22Rv1 (cell line): ENCODE measurements at regions not wholly inside any gene's neighbourhood (a gene's known extent, or its start where the extent isn't known, plus 50 kb on each side); places are given as distances from the start of the nearest gene placed in this dataset.

Experiments used
- ZFX ChIP-seq: fragments of 450-650 bp; IDR thresholded peaks from 2 replicates; pipeline ENCODE4 v1.6.1; 2017; ENCODE audit warnings: antibody characterized with exemption, borderline replicate concordance
- TF ChIP-seq, protein P1 (sequence below): fragments of 450-650 bp; IDR thresholded peaks from 2 replicates; pipeline ENCODE4 v1.5.1; 2017; ENCODE audit warnings: mild to moderate bottlenecking

DNA sequence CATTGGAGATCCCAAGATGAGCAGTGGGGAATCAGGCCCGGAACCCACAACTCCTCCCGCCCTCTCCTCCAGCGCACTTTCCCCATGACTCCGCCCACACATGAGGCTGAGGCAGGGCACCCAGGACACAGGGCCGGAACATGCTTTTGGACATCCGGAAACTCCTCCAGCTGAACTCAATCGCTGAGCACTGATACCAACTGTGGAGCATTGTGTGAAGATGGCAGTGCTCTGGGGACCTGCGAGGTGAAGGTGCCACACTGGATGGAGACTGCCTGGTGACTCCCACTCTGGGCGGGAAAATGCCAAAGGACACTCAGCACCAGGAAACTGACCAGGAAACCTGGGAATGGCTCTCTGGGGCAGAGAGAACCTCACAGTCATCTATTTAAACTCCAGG lies 189.1 kb downstream of the FAM43A start:
- TF ChIP-seq, protein P1, sequence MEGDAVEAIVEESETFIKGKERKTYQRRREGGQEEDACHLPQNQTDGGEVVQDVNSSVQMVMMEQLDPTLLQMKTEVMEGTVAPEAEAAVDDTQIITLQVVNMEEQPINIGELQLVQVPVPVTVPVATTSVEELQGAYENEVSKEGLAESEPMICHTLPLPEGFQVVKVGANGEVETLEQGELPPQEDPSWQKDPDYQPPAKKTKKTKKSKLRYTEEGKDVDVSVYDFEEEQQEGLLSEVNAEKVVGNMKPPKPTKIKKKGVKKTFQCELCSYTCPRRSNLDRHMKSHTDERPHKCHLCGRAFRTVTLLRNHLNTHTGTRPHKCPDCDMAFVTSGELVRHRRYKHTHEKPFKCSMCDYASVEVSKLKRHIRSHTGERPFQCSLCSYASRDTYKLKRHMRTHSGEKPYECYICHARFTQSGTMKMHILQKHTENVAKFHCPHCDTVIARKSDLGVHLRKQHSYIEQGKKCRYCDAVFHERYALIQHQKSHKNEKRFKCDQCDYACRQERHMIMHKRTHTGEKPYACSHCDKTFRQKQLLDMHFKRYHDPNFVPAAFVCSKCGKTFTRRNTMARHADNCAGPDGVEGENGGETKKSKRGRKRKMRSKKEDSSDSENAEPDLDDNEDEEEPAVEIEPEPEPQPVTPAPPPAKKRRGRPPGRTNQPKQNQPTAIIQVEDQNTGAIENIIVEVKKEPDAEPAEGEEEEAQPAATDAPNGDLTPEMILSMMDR, result no peak
- TF ChIP-seq ZFX, result no peak
